Ishikawa (cell line): ENCODE measurements at regions not wholly inside any gene's neighbourhood (a gene's known extent, or its start where the extent isn't known, plus 50 kb on each side); places are given as distances from the start of the nearest gene placed in this dataset.

Experiments used
- CEBPB ChIP-seq: IDR thresholded peaks from 2 replicates; pipeline ENCODE4 v1.6.1; 2012
- CREB1 ChIP-seq: IDR thresholded peaks from 2 replicates; pipeline ENCODE4 v1.6.1; 2012; ENCODE audit warnings: low read depth
- EGR1 ChIP-seq: IDR thresholded peaks from 2 replicates; pipeline ENCODE4 v1.6.1; 2012
- EP300 ChIP-seq: IDR thresholded peaks from 2 replicates; pipeline ENCODE4 v1.6.1; 2012; ENCODE audit warnings: borderline replicate concordance
- FOXM1 ChIP-seq: IDR thresholded peaks from 2 replicates; pipeline ENCODE4 v1.6.1; 2012; ENCODE audit warnings: low read depth, borderline replicate concordance
- NFIC ChIP-seq: IDR thresholded peaks from 2 replicates; pipeline ENCODE4 v1.6.1; 2012
- RAD21 ChIP-seq: IDR thresholded peaks from 2 replicates; pipeline ENCODE4 v1.6.1; 2012; ENCODE audit warnings: low read depth
- TAF1 ChIP-seq: IDR thresholded peaks from 2 replicates; pipeline ENCODE4 v1.6.1; 2012; ENCODE audit warnings: low read depth, mild to moderate bottlenecking
- TCF12 ChIP-seq: IDR thresholded peaks from 2 replicates; pipeline ENCODE4 v1.6.1; 2012; ENCODE audit warnings: low read depth
- TEAD4 ChIP-seq: IDR thresholded peaks from 2 replicates; pipeline ENCODE4 v1.6.1; 2012
- YY1 ChIP-seq: IDR thresholded peaks from 2 replicates; pipeline ENCODE4 v1.6.1; 2012; ENCODE audit warnings: low read depth
- ZBTB7A ChIP-seq: IDR thresholded peaks from 2 replicates; pipeline ENCODE4 v1.6.1; 2012; ENCODE audit warnings: low read depth
- TF ChIP-seq, protein P1 (sequence below): IDR thresholded peaks from 2 replicates; pipeline ENCODE4 v1.6.1; 2012; ENCODE audit warnings: low read depth, mild to moderate bottlenecking
- TF ChIP-seq, protein P2 (sequence below): IDR thresholded peaks from 2 replicates; pipeline ENCODE4 v1.6.1; 2012
- TF ChIP-seq, protein P3 (sequence below): IDR thresholded peaks from 2 replicates; pipeline ENCODE4 v1.6.1; 2012

DNA sequence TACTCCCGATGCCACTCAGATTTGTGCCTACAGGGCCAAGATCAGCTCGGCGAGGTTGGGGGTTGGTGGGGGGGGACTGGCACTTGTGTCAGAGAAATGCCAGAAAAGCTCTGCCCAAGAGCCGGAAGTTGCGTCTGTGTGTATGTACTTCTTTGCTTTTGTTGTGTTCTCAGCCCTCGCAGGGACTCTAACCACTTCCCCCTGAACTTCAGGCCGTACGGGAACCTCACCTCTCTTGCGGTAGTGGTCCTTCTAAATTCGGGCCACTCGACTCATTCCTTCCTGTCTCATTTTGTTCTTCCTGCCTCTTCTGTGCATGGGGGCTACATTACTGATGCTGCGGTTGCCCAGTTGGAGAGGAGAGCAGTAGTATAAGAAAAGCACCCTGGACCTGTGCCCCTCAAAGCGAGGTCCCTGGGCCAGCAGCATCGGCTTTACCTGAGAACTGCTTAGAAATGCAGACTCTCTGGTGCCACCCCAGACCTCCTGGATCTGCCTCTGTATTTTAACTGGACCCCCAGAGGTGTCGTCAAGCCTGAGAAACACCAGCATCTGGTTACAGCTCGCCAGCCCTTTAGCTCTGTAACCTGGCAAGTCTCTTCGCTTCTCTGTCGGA, 146.3 kb upstream of the RPS6KA3 start:
- TF ChIP-seq ZBTB7A = no peak
- no peak for TF ChIP-seq EP300
- TF ChIP-seq FOXM1 = no peak
- TF ChIP-seq RAD21 = no peak
- TF ChIP-seq YY1 = no peak
- TF ChIP-seq TCF12 = no peak
- TF ChIP-seq TEAD4 = no peak
- no peak for TF ChIP-seq TAF1
- TF ChIP-seq, protein P1, sequence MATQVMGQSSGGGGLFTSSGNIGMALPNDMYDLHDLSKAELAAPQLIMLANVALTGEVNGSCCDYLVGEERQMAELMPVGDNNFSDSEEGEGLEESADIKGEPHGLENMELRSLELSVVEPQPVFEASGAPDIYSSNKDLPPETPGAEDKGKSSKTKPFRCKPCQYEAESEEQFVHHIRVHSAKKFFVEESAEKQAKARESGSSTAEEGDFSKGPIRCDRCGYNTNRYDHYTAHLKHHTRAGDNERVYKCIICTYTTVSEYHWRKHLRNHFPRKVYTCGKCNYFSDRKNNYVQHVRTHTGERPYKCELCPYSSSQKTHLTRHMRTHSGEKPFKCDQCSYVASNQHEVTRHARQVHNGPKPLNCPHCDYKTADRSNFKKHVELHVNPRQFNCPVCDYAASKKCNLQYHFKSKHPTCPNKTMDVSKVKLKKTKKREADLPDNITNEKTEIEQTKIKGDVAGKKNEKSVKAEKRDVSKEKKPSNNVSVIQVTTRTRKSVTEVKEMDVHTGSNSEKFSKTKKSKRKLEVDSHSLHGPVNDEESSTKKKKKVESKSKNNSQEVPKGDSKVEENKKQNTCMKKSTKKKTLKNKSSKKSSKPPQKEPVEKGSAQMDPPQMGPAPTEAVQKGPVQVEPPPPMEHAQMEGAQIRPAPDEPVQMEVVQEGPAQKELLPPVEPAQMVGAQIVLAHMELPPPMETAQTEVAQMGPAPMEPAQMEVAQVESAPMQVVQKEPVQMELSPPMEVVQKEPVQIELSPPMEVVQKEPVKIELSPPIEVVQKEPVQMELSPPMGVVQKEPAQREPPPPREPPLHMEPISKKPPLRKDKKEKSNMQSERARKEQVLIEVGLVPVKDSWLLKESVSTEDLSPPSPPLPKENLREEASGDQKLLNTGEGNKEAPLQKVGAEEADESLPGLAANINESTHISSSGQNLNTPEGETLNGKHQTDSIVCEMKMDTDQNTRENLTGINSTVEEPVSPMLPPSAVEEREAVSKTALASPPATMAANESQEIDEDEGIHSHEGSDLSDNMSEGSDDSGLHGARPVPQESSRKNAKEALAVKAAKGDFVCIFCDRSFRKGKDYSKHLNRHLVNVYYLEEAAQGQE = no peak
- no peak for TF ChIP-seq NFIC
- no peak for TF ChIP-seq EGR1
- TF ChIP-seq, protein P2, sequence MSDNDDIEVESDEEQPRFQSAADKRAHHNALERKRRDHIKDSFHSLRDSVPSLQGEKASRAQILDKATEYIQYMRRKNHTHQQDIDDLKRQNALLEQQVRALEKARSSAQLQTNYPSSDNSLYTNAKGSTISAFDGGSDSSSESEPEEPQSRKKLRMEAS = no peak
- TF ChIP-seq CREB1 = no peak
- no peak for TF ChIP-seq CEBPB
- TF ChIP-seq, protein P3, sequence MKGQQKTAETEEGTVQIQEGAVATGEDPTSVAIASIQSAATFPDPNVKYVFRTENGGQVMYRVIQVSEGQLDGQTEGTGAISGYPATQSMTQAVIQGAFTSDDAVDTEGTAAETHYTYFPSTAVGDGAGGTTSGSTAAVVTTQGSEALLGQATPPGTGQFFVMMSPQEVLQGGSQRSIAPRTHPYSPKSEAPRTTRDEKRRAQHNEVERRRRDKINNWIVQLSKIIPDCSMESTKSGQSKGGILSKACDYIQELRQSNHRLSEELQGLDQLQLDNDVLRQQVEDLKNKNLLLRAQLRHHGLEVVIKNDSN = no peak

DNA sequence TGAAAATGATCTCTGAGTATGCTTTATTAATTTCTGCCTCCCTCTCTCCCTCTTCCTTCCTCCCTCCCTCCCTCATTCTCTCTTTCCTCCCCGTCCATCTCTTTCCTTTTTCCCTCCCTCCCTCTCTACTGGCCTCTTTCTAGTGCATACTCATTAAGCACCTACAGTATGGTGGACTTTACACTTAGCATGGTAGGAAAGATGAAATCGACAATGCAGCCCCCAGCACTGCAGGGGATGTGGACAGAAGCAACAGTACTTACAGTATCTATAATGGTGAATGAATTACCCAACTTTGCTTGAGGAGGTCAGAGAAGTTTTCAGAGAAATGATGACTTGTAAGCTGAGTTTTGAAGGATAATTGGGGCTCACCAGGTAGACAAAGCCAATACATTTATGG, 143.8 kb upstream of the RPS6KA3 start:
- TF ChIP-seq EGR1 = no peak
- no peak for TF ChIP-seq RAD21
- TF ChIP-seq EP300 = no peak
- no peak for TF ChIP-seq ZBTB7A
- TF ChIP-seq, protein P1 = no peak
- TF ChIP-seq CREB1 = no peak
- TF ChIP-seq CEBPB = no peak
- TF ChIP-seq TCF12 = no peak

DNA sequence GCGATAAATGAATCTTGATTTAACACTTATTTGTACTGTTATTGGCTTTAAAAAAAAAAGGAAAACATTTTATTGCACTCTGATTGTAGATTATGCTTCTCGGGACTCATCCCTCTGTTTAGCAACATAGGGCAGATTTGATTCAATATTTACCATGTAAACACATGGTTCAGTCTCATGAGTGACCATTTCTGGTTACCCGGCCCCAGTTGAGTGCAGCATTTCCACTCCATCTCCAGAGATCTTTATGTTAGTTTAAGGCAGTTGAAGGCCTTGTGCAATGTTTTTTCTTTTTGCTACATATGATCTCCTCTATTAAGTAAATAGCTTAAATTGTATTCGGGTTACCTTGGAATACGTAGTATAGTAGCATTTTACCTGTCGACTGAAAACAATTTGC, 143.3 kb upstream of the RPS6KA3 start:
- TF ChIP-seq RAD21 (no peak), TCF12 (no peak), NFIC (no peak), EGR1 (no peak)

DNA sequence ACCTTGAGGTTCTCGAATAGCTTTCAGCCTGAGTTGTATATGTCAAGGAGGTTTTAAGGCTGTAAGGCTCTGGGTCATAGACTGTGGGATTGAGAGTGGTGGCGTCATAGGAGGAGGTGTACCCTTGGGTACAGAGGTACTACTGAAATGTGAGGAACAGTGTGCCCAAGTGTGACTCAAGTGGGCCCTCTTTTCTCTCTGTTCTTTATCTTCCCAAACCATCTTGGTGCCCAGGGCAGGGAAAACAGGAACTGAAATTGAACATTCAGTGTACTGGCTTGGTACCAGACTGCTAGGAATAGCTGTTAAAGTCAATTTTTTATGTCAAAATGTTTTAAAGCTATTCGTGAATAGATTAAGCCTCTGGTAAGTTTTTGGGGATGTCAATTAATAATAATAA, 136.2 kb upstream of the RPS6KA3 start:
- no peak for TF ChIP-seq TEAD4
- no peak for TF ChIP-seq EP300
- TF ChIP-seq RAD21 = no peak
- TF ChIP-seq, protein P1 = no peak
- no peak for TF ChIP-seq TAF1
- TF ChIP-seq ZBTB7A = no peak
- TF ChIP-seq CREB1 = no peak

DNA sequence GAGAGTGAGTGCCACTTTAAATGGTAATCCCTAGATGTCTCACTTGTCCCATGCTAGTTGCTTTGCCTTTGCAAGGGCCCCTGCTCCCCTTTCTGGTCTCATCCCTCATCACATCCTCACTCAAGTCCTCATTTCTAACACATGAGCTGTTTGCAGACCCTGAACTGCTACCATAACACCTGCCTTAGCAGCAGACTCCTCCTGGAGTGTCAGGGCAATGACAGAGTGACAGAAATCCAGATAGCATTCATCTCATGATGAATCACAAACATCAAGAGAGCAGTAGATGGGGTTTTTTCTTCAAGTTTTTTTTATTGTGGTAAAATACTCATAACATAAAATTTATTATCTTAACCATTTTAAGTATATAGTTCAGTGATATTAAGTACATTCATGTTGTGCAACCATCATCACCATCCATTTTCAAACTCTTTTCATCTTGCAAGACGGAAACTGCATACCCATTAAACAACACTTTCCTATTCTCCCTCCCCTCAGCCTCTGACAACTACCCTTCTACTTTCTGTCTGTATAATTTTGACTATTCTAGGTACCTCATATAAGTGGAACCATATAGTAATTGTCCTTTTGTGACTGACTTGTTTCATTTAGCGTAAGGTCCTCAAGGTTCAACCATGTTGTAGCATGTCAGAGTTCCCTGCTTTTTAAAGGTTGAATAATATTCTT, 133.2 kb upstream of the RPS6KA3 start:
- TF ChIP-seq YY1 = no peak
- TF ChIP-seq CREB1 = no peak

DNA sequence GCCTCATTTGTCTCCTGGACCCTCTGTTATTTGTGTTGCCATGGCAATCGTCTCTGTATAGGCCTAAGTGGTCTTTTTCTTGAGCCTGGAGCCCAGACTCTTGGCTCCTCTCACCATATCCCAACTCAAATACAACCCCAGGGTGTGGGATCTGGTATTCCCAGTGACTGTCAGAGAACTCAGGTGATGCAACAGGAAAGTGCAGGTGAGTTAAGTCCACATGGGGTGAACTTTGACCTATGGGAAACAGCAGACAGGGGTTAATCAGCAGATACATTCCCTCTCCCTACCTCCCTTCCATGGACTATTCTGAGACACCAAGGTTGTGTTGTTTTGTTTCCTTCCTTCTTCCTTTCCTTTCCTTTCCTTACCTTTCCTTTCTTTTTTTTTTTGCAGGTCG, 130.9 kb upstream of the RPS6KA3 start:
- TF ChIP-seq NFIC (no peak), TCF12 (no peak), YY1 (no peak), ZBTB7A (no peak), TEAD4 (no peak)
